Hematopoietic multipotent progenitor cell (in vitro differentiated cells): ENCODE measurements at regions not wholly inside any gene's neighbourhood (a gene's known extent, or its start where the extent isn't known, plus 50 kb on each side); places are given as distances from the start of the nearest gene placed in this dataset.

Experiments used
- DNase-seq, 3 donors: peaks; one replicate each; pipeline ENCODE4 v3.0.0-alpha.2; 2011 to 2015; ENCODE audit warnings: low read depth in 2 of 3, low spot score in 2 of 3

DNA sequence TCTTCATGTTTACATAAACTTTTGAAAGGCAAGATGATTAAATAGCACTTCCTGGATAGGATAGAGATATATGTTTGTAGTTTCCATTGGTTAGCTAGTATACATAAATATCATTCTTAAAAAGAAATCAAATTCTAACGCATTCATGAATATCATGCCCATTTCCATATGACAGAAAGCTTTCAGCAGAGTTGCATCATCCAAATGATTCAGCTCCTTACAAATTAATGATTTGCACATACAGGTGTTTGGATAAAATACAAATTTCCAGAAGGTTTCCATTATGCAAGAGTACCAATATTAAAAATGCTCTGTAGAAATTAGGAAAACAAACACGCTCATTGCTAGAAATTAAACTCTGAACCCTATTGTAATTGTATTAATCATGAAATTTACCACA lies 264.4 kb downstream of the FOXG1 start:
- no peak for DNase-seq

DNA sequence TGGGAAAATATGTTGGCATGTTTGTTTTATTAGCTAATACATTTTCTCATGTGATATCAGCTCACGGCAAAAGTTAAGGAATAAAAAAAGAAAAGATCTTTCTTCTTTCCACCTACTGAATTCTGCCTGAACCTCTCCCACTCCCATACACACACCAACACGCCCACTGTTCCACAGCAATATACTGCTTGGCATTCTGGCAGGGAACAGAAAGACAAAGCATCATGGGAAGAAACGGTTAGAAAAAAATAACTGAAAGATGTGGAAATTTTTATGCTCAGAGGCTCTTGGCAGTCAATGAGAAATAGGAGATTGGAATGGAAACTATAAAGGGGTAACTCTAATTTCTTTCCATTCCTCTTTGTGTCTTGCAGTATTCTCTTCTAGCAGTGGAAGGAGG lies 268.5 kb downstream of the FOXG1 start:
- no peak for DNase-seq

GRCh38 chr14:29037411-29037810 lies 270.8 kb downstream of the FOXG1 start:
- DNase-seq, result no peak

GRCh38 chr14:29039171-29039570 lies 272.6 kb downstream of the FOXG1 start:
- no peak for DNase-seq

GRCh38 chr14:29042551-29042950 lies 276.0 kb downstream of the FOXG1 start:
- DNase-seq, result no peak

- DNase-seq, result no peak
Measured at GRCh38 chr14:29043737-29044136, 277.1 kb downstream of the FOXG1 start.

DNA sequence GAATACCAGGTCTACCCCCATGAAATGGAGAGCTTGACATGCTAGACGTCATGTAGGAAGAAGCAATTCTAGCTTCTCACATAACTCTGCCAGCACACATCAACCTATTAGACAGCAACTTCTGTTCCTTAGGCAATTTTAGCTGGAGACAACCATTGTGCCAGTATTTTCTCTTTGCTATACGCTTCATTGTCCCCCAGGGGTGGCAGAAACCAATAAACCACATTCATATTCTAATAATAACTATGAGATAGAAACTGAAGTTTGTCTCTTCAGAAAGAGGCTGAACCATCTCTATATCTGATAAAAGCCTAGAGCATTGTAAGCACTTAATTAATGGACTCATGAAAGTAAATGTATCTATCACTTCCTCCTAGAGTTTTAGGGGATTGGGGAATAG lies 278.6 kb downstream of the FOXG1 start:
- no peak for DNase-seq

- DNase-seq, result no peak
Measured at GRCh38 chr14:29054119-29054518, 287.5 kb downstream of the FOXG1 start.

GRCh38 chr14:29056041-29056566 lies 289.5 kb downstream of the FOXG1 start:
- no peak for DNase-seq

DNA sequence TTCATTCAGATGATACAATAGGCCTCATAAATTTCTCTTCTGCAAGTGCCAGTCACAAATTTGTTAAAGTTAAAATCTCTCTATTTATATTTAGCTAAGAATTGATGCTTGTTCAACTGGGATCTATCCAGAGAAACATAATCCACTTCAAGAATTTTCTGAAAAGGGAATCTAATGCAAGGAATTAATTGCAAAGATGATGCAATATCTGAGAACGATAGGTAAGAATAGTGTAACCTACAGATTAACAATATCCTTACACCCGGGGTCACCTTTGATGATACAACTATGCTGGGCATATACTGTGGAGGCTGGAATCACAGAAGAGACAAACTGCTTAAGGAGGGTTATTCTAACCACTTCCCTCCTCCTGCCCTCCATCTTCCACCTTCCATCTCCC lies 295.1 kb downstream of the FOXG1 start:
- no peak for DNase-seq

DNA sequence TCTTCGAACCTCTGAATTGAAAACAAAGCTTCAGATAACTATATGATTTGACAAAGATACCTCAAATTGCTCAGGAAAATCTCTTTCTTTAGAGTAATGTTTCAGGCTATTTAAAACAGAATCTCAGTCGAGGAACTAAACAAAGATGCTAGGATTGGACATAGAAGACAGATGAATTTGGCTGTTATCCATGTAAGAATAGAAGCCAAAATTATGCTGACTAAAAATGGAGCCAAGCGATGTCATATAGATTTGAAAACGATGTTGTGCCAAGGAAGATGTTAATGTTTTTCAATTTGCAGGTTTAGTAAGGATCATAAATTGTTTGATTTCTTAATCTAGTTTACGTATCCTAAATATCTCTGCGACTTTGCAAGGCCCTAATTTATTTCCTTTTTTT lies 295.9 kb downstream of the FOXG1 start:
- DNase-seq, result no peak

DNA sequence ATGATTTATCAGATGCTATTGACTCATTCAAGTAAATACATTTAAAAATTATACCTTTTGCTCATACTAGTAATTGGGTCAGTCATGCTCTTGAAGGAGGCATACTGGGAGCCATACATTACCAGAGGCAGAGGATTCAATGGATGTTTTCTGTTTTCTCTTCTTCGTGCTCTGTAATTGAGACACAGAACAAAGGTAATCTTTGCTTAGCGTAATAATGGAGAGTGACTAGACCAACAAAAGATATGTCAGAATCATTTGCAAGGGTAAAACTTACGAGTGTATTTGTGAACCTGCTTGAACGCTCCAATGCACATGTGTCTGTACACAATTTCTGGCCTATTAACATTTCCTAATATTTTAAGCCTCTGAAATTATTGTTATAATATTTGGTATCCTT lies 296.4 kb downstream of the FOXG1 start:
- no peak for DNase-seq

DNA sequence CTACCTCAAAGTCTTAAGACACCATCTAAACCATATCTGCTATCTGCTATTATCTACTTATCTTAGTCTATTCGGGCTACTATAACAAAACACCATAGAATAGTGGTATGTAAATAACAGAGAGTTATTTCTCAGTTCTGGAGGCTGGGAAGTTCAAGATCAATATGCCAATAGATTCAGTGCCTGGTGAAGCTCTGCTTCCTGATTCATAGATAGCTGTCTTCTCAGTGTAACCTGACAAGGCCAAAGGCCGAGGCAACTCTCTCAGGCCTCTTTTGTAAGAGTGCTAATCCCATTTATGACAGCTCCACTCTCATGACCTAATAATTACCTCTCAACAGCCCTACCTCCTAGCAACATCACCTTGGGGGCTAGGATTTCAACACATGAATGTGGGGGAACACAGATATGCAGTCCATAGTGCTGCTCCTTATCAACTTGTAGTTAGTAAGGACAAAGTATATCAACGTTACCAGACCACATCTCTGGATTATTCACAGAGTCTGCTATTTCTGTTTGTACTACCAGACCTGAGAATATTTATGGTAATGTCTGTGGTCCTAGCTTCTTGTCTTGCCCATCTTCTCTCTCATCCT lies 297.8 kb downstream of the FOXG1 start:
- no peak for DNase-seq

- no peak for DNase-seq
Measured at GRCh38 chr14:29069228-29069627, 302.6 kb downstream of the FOXG1 start.

- DNase-seq, result no peak
Measured at GRCh38 chr14:29075761-29076160, 309.2 kb downstream of the FOXG1 start.

DNA sequence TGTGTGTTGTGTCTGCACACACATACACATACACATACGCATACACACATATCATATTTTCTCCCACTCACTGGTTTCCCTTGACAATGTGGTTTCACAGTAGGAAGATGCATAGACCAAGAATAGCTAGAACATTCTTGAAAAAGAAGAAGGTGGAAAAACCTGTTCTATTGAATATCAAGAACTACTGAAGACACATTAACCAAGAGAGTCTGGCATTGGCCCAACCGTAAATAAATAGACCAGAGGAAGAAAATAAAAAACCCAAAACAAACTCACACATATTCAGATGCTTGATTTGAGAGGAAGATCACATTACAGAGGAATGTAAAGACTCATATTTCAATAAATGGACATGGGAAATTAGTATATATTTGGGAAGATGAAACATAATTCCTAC lies 311.3 kb downstream of the FOXG1 start:
- DNase-seq, result no peak

GRCh38 chr14:29078810-29079522 lies 312.4 kb downstream of the FOXG1 start:
- no peak for DNase-seq

DNA sequence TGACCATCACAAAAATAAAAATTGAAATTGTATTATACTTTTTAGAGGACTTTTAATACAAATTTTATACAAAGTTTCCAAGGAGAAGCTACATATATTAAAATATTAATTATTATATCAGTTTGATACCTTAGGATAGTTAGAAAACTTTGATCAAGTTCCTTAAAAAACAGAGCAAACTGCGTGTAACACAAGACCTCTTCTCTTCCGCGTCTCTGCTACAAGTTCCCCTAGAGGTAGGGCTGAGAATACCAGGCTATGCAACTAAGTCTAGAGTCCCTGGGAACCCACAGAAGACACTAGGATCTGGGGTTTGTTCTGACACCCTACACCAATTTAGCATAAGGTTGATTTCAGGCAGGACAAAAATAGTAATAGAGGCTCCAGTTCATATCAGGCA lies 319.0 kb downstream of the FOXG1 start:
- DNase-seq, result no peak

DNA sequence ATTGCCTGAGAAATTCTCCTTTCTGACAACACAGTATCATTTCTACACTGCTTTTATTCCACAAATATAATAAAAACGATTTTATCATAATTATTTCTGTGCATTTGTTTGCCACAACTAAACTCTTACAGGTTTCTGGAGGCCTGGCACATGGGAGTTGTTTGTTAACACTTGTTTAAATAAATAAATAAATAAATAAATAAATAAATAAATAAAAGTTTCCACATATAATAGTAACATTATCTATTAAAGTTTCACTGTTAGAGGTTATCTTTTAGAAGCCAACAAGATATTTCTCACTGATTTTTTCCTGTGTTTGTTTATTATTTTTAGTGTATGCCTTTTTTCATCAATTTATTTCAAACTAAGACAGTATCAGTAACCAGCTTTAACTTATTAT lies 323.3 kb downstream of the FOXG1 start:
- DNase-seq, result no peak

DNA sequence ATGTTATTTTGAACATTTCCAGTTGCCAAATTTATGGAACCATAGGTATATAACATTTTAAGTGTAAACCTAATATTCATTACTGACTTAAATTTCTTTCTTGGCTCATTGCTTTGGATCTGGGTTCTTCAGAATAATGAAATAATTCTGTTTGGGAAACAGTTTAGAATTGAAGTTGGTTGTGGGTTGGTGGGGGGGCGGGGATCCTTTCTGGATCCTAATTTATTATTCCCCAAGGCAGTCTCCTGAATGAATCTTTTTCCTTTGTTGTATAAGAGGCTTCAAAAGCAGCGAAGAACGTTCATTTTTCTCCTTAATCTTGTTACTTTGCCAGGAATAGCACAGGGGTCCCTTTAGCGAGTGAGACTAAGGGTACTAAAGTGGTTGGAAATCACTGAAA lies 325.5 kb downstream of the FOXG1 start:
- DNase-seq, result no peak

DNA sequence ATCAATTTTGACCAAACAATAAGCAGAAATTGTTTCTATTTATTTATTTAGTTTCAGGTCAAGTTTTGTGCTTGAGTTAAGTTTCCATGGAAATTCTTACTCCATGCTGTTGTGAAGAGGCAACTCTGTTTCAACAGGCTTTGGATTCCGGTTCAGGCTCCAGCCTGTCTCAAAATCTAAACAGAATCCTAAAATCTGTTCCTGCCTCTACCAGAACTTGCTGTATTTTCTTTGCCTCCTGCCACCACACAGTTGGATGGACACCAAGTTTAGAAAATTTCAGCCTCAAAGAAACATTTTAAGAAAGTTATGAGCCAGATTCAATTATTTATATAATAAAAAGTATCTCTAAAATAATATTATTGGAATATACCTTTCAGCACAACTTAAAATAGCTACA lies 330.9 kb downstream of the FOXG1 start:
- no peak for DNase-seq

DNA sequence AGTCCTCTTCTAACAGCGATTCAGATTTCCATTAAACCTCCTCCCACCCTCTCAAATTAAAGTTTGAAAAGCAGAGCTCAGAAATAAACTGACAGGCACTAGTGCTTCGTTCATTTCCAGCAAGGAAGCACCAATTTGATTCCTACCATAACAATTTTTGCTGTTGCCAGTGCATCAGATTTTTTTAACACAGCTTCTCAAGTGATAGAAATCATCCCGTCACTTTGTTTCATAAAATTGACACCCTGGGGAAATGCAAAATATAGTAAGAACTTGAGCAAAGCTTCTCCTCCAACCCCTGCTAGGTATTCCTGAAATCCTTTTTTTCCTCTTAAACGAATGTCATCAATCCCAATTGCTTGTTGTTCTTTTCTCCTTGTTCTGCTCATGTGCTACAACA lies 332.1 kb downstream of the FOXG1 start:
- DNase-seq, result no peak

DNA sequence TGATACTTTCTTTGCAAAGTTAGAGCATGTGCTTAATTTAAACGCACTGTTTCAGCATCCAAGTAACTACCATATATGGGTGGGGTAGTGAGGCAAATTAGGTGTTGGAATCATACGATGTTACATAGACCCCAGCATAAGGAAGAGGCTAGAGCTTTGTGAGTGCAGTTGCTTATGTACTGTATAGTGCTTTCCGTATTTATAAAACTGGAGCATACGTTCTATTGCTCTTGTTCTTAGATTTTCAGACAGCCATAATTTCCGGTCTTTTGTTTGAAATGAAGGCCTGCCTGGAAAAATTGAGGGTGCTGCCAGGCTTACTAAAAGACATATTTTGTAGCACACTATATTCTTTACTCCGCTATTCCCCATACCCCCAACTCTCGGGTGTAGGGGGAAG lies 335.7 kb downstream of the FOXG1 start:
- no peak for DNase-seq
